CD4-positive, alpha-beta T cell treated with Interleukin-4 for 1 hour (primary cell): ENCODE measurements at regions not wholly inside any gene's neighbourhood (a gene's known extent, or its start where the extent isn't known, plus 50 kb on each side); places are given as distances from the start of the nearest gene placed in this dataset.
"Not testable (repeated sequence)": the region's sequence is repeated elsewhere in the genome, so short reads cannot be mapped to it uniquely, and the experiment has no call there.

Experiments used
- DNase-seq, 2 donors: peaks; one replicate each; pipeline ENCODE4 v3.0.0-alpha.2; 2020 to 2022

DNA sequence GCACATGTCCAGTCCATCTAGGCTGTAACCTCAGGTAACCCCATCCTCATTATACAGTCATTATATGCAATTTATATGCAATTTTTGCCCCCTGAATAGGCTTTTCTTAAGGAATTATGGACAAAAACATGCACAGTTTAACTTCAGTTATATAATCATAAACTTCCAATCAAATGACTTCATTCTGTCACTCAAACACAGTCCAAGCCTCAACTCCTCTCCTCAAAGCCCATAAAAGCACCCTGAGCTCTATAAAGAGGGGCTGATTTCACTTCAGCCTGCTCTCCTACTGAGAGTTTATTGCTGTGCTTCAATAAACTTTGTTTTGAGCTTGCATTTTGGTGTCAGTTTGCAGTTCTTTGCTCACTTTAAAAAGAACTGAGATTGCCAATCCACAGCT is 1805.5 kb downstream of the BRINP3 start:
- DNase-seq: no peak

DNA sequence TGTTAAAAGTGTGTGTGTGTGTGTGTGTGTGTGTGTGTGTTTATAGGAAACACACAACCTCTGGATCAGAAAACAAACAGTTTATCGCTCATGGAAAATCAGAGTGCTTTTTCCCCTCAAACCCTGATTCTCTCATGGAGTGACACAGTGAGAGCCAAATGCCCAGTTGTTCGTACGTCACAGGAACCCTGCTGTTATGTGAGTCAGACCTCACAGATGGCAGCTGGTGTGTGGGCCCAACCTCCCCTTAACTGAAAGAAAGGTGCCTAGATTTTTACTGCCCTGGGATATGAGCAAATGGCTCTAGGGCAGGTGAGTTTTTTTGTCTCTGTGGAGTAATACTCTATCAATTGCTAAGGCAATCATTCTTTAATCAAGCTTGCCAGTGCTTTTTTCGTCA is 1788.1 kb downstream of the BRINP3 start:
- no peak for DNase-seq

GRCh38 chr1:188700116-188700515 is 1777.5 kb downstream of the BRINP3 start:
- no peak for DNase-seq

DNA sequence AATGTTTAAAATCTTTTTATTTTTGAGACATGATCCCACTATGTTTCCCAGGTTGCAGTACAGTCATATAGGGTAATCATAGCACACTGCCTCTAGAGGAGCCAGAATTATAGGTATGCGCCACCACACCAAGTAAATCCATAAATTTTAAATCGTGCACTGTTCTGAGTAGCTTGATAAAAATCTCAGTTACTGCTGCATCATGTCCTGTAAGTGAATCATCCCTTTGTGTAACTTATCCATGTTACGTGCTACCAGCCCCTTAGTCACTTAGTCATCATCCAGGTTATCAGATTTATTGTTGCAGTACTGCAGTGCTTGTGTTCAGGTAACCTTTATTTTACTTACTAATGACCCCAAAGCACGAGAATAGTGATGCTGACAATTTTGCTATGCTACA is 1770.9 kb downstream of the BRINP3 start:
- DNase-seq: no peak

DNA sequence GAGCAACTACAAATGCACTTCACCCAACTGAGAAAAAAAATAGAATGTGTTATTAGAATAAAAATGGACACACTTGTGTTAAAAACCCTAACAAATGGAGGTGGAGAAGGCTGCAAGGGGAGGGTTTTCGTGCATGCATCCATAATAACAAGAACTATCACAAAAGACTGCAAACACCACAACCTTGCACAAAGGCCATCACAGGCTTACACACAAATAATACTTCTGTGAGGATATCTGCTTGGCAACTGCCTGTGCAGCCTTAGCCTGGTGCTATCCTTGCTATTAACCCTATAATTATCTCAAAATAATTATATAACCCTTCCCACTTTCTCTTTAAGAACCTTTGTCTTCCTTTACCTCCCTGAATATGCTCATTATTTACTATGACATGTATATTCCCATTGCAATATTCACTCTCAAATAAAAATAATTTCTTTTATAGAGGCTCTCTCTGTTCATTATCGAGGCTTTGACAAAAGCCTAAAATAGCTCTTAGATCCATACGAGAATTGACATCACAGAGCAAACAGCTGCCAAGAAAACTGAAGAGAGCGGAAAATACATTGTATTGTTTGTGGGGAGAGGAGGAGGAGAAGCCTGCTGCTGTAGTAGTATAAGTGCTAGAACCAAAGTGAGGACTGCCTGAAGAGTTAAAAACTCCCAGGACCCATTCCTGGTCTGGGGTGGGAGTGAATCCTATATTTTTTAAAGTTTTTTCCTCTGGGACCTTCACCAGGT is 1768.7 kb downstream of the BRINP3 start:
- DNase-seq: no peak

DNA sequence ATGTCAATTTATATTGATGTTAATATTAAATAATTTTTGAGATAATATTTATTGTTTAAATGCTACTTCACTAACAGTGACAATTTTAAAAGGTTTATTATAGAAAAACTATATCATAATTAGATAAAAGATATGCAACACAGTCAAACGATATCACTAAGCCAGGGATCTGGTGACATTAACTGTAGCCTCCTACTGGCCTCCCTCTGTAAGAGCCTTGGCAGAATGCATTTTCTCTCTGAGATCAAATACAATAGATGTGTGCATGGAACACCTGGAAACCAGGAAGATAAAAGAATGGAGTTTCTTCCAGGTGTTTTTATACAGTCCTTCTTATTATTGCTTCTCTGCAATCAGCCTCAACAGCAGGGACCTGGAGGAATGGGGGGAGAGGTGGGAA is 1762.1 kb downstream of the BRINP3 start:
- DNase-seq: no peak

- DNase-seq: no peak
These were observed 1757.9 kb downstream of the BRINP3 start for GRCh38 chr1:188719735-188720134.

- no peak for DNase-seq
These were observed 1754.2 kb downstream of the BRINP3 start for GRCh38 chr1:188723332-188724020.

- no peak for DNase-seq
These were observed 1748.6 kb downstream of the BRINP3 start for GRCh38 chr1:188729039-188729438.

DNA sequence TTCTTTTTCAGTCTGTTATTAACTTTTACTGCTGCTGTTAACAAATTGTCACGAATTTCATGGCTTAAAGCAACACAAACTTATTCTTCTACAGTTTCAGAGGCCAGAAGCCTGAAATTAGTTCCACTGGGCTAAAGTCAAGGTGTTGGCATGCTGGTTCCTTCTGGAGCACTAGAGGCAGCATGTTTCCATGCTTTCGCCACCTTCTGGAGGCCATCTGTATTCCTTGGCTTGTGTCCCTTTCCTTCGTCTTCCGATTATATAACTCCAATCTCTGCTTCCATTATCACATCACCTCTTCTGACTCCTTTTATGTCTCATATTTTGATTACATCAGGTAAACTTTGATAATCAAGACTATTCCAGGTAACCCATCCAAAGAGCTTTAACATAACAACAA is 1742.1 kb downstream of the BRINP3 start:
- no peak for DNase-seq

DNA sequence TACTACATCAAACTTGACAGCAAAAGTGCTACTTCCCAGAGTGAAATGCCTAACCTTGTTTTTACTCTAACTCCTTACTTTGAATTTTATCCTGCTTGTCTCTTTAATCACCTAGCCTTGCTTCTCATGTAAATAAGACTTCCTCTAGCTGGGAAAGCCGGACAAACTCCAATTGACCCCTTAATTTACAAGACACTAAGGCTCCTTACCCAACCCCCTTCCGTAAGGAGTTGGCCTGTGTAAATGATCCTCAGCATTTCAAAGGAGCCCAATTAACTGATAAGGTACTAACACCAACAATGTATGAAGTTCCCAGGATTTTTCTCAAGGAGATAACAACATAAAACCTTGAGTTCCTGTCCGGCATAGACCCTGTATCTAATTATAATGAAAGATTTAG is 1728.4 kb downstream of the BRINP3 start:
- DNase-seq: not testable (repeated sequence)

DNA sequence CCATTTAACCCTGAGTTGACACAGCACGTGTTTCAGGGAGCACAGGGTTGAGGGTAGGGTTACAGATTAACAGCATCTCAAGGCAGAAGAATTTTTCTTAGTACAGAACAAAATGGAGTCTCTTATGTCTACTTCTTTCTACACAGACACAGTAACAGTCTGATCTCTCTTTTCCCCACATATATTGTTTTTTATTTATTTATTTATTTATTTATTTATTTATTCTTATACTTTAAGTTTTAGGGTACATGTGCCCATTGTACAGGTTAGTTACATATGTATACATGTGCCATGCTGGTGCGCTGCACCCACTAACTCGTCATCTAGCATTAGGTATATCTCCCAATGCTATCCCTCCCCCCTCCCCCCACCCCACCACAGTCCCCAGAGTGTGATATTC is 1725.6 kb downstream of the BRINP3 start:
- not testable (repeated sequence) for DNase-seq

DNA sequence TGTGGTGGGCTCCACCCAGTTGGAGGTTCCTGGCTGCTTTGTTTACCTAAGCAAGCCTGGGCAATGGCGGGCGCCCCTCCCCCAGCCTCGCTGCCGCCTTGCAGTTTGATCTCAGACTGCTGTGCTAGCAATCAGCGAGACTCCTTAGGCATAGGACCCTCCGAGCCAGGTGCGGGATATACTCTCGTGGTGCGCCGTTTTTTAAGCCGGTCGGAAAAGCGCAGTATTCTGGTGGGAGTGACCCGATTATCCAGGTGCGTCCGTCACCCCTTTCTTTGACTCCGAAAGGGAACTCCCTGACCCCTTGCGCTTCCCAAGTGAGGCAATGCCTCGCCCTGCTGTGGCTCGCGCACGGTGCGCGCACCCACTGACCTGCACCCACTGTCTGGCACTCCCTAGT is 1719.9 kb downstream of the BRINP3 start:
- DNase-seq: not testable (repeated sequence)

GRCh38 chr1:188761226-188761625 is 1716.4 kb downstream of the BRINP3 start:
- DNase-seq: no peak

DNA sequence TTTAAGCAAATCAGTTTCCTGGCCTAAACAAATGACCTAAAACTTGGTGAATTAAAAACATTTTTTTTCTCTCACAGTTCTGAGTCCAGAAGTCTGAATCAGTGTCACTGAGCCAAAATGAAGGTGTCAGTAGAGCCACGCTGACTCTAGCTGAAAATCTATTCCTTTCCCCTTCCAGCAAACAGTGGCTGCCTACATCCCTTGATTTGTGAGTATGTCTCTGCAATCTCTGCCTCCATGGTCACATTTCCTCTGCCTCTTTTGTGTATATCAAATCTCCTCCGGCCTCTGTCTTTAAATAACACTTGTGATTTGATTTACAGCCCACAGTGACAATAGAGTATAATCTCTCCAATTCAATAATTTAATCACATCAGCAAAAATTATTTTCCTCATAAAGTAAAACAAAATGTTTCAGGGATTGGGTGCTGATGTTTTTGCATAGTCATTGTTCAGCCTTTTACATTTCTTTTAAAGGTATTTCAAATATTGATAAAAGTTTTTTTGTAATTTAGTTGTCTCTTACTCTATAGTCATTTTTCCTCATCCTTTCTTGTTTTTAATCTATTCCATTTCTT is 1715.4 kb downstream of the BRINP3 start:
- no peak for DNase-seq

- DNase-seq: no peak
These were observed 1714.1 kb downstream of the BRINP3 start for GRCh38 chr1:188763541-188763940.

- no peak for DNase-seq
These were observed 1708.5 kb downstream of the BRINP3 start for GRCh38 chr1:188769181-188769580.

- no peak for DNase-seq
These were observed 1707.7 kb downstream of the BRINP3 start for GRCh38 chr1:188769936-188770335.

DNA sequence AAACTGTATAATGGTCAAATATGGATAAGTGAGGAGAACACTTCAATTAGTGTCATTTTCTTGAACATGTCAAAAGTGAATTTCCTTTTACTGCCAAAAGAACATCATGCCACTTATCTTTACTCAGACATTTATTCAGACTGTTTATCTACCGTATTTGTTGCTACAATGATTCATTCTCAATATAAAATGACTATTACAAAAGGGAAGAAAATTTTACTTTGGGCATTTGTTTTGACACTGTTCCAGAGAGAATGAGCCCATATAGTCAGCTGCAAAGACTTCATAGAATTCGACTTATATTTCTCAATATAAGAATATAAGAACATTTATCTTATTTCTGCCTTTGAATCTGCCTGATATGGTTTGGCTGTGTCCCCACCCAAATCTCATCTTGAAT is 1699.1 kb downstream of the BRINP3 start:
- DNase-seq: no peak

GRCh38 chr1:188782220-188782841 is 1695.3 kb downstream of the BRINP3 start:
- no peak for DNase-seq

DNA sequence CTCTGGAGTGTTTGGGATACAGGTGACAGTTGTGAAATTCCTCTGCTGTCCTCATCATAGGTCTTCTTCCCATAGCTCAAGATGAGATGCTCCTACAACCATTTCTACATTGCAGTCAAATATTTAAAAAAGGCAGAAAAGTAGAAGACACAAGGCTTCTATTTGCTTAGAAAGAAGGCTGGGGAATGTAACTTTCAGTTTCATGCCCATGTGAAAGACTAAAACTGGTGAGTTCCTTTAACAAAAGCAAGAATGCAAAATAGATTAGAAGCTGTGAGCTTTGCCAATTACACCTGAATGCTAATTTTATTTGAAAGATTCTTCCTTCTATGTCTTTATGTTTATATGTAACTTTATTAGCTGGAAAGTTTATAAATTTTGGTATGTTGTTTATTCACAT is 1682.7 kb downstream of the BRINP3 start:
- no peak for DNase-seq

DNA sequence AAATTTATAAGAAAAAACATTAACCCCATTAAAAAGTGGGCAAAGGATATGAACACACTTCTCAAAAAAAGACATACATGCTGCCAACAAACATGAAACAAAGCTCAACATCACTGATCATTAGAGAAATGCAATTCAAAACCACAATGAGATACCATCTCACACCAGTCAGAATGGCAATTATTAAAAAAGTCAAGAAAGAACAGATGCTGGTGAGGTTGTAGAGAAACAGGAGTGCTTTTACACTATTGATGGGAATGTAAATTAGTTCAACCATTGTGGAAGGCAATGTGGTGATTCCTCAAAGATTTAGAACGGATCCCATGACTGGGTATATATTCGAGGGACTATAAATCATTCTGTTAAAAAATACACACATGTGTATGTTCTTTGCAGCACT is 1665.5 kb downstream of the BRINP3 start:
- DNase-seq: not testable (repeated sequence)

DNA sequence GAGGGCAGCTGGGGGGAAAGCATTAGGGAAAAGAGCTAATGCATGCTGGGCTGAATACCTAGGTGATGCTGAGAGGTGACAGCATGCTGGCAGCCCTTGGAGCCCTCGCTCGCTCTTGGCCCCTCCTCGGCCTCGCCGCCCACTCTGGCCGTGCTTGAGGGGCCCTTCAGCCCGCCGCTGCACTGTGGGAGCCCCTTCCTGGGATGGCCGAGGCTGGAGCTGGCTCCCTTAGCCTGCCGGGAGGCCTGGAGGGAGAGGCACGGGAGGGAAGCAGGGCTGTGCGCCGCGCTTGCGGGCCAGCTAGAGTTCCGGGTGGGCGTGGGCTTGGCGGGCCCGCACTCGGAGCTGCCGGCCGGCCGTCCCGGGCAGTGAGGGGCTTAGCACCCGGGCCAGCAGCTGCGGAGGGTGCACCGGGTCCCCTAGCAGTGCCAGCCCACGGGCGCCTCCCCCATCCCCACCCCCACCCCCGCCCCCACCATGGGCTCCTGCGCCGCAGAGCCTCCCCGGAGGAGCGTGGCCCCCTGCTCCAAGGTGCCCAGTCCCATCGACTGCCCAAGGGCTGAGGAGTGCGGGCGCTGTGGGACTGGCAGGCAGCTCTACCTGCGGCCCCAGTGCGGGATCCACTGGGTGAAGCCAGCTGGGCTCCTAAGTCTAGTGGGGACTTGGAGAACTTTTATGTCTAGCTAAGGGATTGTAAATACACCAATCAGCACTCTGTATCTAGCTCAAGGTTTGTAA is 1664.7 kb downstream of the BRINP3 start:
- not testable (repeated sequence) for DNase-seq
